ENCODE measurements at regions not wholly inside any gene's neighbourhood (a gene's known extent, or its start where the extent isn't known, plus 50 kb on each side); places are given as distances from the start of the nearest gene placed in this dataset.

GRCh38 chr2:239762106-239762505, 263.0 kb downstream of the NDUFA10 start:
- DNase-seq (ENCODE audit: low read depth), result no peak

- no peak for DNase-seq (ENCODE audit: low read depth)
Observed at GRCh38 chr2:239760596-239760995, 264.5 kb downstream of the NDUFA10 start.

- DNase-seq (ENCODE audit: low read depth), result no peak
Observed at GRCh38 chr2:239758279-239758877, 266.8 kb downstream of the NDUFA10 start.

GRCh38 chr2:239756790-239757760, 268.1 kb downstream of the NDUFA10 start:
- DNase-seq (ENCODE audit: low read depth), result no peak

GRCh38 chr2:239756031-239756789, 268.9 kb downstream of the NDUFA10 start:
- no peak for DNase-seq (ENCODE audit: low read depth)

- no peak for DNase-seq (ENCODE audit: low read depth)
Observed at GRCh38 chr2:239753401-239753837, 271.7 kb downstream of the NDUFA10 start.

- DNase-seq (ENCODE audit: low read depth), result no peak
Observed at GRCh38 chr2:239752951-239753350, 272.2 kb downstream of the NDUFA10 start.

- no peak for DNase-seq (ENCODE audit: low read depth)
Observed at GRCh38 chr2:239751679-239752355, 273.3 kb downstream of the NDUFA10 start.

GRCh38 chr2:239750929-239751678, 274.0 kb downstream of the NDUFA10 start:
- DNase-seq (ENCODE audit: low read depth), result no peak

- no peak for DNase-seq (ENCODE audit: low read depth)
Observed at GRCh38 chr2:239750045-239750835, 274.9 kb downstream of the NDUFA10 start.

GRCh38 chr2:239749272-239749873, 275.8 kb downstream of the NDUFA10 start:
- no peak for DNase-seq (ENCODE audit: low read depth)

- DNase-seq (ENCODE audit: low read depth), result no peak
Observed at GRCh38 chr2:239748811-239749210, 276.3 kb downstream of the NDUFA10 start.

GRCh38 chr2:239747771-239748170, 277.4 kb downstream of the NDUFA10 start:
- no peak for DNase-seq (ENCODE audit: low read depth)

GRCh38 chr2:239747274-239747673, 277.9 kb downstream of the NDUFA10 start:
- DNase-seq (ENCODE audit: low read depth), result no peak

GRCh38 chr2:239746559-239747246, 278.4 kb downstream of the NDUFA10 start:
- no peak for DNase-seq (ENCODE audit: low read depth)

GRCh38 chr2:239745386-239746227, 279.5 kb downstream of the NDUFA10 start:
- no peak for DNase-seq (ENCODE audit: low read depth)

- no peak for DNase-seq (ENCODE audit: low read depth)
Observed at GRCh38 chr2:239744706-239745340, 280.3 kb downstream of the NDUFA10 start.

GRCh38 chr2:239743206-239743605, 281.9 kb downstream of the NDUFA10 start:
- DNase-seq (ENCODE audit: low read depth), result no peak

Data from GM04504 (cell line).